ENCODE measurements at regions not wholly inside any gene's neighbourhood (a gene's known extent, or its start where the extent isn't known, plus 50 kb on each side); places are given as distances from the start of the nearest gene placed in this dataset.

DNA sequence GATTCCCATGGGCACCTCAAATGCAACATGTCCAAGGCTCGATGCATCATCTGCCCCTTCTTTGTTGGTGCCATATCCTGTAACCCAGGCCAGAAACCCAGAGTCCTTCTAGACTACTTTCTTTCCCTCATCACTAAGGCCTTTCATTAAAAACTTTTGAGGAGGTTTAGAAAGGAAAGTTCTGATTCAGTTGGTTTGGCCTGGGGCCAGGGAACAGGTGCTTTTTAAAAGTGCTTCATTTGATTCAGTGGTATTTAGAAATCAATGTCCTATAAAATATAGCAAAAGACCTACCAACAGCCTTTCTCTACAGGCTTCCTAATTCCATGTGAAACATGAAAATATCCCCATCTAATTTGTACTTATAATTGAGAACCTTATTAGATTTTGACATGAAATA is 341.9 kb upstream of the RORA start:
- TF ChIP-seq CTCF (conservative IDR thresholded peaks at IDR 0.05; ENCODE audit: low read depth, low read length) = no peak
- DNase-seq (ENCODE audit: low read depth) = no peak
- no peak overlapping the region for H3K4me3 ChIP-seq (ENCODE audit: low read depth, low read length)

- no peak for DNase-seq (ENCODE audit: low read depth)
- H3K4me3 ChIP-seq (ENCODE audit: low read depth, low read length) = no peak overlapping the region
These were observed 335.7 kb upstream of the RORA start for GRCh38 chr15:61564785-61565184.

DNA sequence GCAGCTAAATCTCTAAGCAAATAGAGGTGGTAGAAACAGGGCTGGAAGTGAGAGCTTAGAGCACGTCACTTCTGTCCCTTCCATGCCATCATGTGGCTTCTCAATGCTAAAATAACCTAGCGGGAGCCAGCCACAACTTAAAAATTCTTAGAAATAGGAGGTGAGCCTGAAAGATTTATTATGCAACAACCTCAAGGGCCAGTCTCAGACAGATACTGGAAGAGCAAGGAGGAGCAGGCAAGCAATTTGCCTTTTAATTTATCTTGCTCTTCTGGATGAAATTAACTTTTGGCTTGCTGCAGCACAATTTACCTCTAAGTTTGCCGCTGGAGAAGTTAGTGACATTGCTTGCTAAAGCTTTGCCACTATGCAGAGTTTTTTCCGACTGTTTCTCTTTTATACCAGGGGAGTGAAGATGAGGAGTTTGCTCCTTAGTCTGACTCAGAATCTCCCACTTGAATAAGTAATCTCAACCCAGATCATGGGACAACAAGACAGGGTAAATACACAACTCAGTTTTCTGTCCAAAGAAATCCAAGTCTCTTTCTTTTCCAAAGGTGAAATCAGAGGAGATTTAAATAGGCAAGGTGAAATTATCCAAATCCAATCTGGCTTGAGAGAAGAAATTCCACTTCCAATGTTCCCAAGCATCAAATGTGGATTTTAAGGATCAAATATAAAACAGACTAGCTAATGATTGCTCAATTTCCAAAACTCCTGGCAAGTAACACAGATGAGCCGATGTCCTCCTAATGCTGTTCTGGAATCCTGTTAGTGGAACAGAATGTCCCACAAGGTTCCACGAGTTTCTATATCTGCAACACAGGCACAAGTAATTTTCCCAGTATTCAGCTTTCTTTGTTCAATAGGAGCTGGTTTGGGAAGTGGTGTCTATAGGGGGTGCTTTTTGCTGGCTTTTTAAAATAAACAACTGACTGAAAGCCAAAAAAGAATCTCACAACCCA is 329.4 kb upstream of the RORA start:
- TF ChIP-seq CTCF (conservative IDR thresholded peaks at IDR 0.05; ENCODE audit: low read depth, low read length) = no peak
- H3K4me3 ChIP-seq (ENCODE audit: low read depth, low read length) = no peak overlapping the region
- no peak for DNase-seq (ENCODE audit: low read depth)

More at GRCh38 chr15:61564785-61565184, 335.7 kb upstream of the RORA start:
- TF ChIP-seq CTCF (conservative IDR thresholded peaks at IDR 0.05; ENCODE audit: low read depth, low read length) = no peak

DNA sequence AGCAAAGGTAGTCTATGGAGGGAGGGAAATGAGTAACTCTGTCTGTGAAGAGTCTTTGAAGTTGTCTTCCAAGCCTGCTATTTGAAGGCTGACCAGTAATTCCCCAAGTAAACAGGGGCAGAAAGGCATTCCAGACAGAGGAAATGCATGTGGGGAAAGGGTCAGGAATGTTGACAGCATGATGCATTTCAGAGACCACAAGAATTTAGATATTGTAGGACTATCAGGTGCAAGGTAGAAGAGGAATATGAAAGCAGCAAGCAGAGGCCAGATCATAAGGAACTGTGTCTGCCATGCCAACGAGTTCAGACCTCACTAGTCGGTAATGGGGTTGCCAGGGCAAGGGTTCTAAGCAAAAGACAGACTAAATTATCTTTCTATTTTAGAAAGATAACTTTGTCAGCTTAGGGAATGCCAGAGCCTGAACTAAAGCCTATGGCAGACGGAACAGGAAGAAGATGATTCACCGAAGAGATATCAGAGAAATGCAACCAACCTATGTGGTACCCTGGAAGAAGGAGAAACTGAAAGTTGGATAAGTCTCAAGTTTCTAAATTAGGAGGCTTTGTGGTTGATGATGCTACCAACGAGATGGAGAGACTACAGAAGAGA is 327.0 kb upstream of the RORA start:
- no peak overlapping the region for H3K4me3 ChIP-seq (ENCODE audit: low read depth, low read length)
- DNase-seq (ENCODE audit: low read depth) = peak; percentile 90
- no peak for TF ChIP-seq CTCF (conservative IDR thresholded peaks at IDR 0.05; ENCODE audit: low read depth, low read length)

GRCh38 chr15:61549727-61550126 is 320.6 kb upstream of the RORA start:
- no peak overlapping the region for H3K4me3 ChIP-seq (ENCODE audit: low read depth, low read length)
- no peak for DNase-seq (ENCODE audit: low read depth)
- no peak for TF ChIP-seq CTCF (conservative IDR thresholded peaks at IDR 0.05; ENCODE audit: low read depth, low read length)

GRCh38 chr15:61545763-61546162 is 316.7 kb upstream of the RORA start:
- no peak for DNase-seq (ENCODE audit: low read depth)
- no peak overlapping the region for H3K4me3 ChIP-seq (ENCODE audit: low read depth, low read length)
- no peak for TF ChIP-seq CTCF (conservative IDR thresholded peaks at IDR 0.05; ENCODE audit: low read depth, low read length)

All from choroid plexus epithelial cell (primary cell).